Kidney epithelial cell (primary cell): ENCODE measurements at regions not wholly inside any gene's neighbourhood (a gene's known extent, or its start where the extent isn't known, plus 50 kb on each side); places are given as distances from the start of the nearest gene placed in this dataset.

Experiments used
- DNase-seq: peaks from one replicate; pipeline ENCODE4 v3.0.0-alpha.2; 2010; ENCODE audit warnings: low read depth
- H3K27me3 ChIP-seq: 2 replicates; pipeline ENCODE4 v1.6.0; 2011; ENCODE audit warnings: low read length; ENCODE audit not compliant: control insufficient read depth, insufficient read depth
- H3K36me3 ChIP-seq: 2 replicates; pipeline ENCODE4 v1.5.1; 2011; ENCODE audit warnings: low read length; ENCODE audit not compliant: control insufficient read depth, insufficient read depth
- H3K4me3 ChIP-seq: 2 replicates; pipeline ENCODE4 v1.5.1; 2011; ENCODE audit warnings: low read depth, mild to moderate bottlenecking, control low read depth, low read length
- TF ChIP-seq, protein P1 (sequence below): IDR thresholded peaks from 2 replicates; pipeline ENCODE4 v1.5.1; 2011; ENCODE audit warnings: mild to moderate bottlenecking, moderate library complexity, low read length, control low read depth, inconsistent platforms; ENCODE audit not compliant: insufficient read depth, poor library complexity, severe bottlenecking

DNA sequence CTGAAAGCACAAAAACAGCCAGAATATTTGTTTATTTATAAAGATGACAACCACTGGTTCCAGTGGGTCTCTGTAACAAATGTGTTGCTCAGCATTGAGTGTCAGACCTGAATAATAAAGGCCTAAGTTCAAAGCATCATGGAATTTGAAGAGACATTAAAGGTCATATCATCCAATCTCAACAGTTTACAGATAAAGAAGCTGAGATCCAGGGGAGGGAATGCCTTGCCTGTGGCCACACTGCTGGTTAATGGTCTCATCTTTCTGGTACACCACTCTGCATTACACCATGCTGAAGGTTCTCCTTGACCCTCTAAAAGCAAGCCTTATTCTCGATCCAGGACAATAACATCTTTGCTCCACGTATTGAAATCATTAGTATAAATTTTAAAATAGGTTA is 446.5 kb upstream of the ACVR2A start:
- Histone ChIP-seq H3K4me3 (no peak overlapping the region), H3K36me3 (no peaks in the 10 kb centered on the region), H3K27me3 (no peaks in the 10 kb centered on the region)
- TF ChIP-seq, protein P1, sequence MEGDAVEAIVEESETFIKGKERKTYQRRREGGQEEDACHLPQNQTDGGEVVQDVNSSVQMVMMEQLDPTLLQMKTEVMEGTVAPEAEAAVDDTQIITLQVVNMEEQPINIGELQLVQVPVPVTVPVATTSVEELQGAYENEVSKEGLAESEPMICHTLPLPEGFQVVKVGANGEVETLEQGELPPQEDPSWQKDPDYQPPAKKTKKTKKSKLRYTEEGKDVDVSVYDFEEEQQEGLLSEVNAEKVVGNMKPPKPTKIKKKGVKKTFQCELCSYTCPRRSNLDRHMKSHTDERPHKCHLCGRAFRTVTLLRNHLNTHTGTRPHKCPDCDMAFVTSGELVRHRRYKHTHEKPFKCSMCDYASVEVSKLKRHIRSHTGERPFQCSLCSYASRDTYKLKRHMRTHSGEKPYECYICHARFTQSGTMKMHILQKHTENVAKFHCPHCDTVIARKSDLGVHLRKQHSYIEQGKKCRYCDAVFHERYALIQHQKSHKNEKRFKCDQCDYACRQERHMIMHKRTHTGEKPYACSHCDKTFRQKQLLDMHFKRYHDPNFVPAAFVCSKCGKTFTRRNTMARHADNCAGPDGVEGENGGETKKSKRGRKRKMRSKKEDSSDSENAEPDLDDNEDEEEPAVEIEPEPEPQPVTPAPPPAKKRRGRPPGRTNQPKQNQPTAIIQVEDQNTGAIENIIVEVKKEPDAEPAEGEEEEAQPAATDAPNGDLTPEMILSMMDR = no peak
- DNase-seq = no peak

DNA sequence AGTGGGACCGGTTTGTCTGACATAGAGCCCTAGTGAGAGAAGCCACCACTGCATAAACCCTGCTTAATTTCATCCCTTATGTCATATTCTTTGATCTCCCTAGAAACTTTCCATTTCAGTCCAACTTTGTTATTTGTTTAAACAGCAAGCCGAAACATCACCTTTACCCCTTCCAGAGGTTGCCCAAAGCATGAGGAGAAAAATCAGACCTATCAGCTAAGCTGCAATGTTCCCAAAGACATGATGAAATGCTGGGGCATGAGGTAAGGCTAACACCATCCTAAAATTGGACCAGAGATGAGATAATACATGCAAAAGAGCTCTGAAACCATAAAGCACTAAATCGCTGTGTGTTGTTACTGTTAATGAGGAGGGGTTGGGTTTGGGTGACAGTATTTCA is 447.9 kb upstream of the ACVR2A start:
- DNase-seq = no peak
- Histone ChIP-seq H3K36me3 (no peaks in the 10 kb centered on the region), H3K27me3 (no peaks in the 10 kb centered on the region), H3K4me3 (no peak overlapping the region)
- TF ChIP-seq, protein P1 = no peak

DNA sequence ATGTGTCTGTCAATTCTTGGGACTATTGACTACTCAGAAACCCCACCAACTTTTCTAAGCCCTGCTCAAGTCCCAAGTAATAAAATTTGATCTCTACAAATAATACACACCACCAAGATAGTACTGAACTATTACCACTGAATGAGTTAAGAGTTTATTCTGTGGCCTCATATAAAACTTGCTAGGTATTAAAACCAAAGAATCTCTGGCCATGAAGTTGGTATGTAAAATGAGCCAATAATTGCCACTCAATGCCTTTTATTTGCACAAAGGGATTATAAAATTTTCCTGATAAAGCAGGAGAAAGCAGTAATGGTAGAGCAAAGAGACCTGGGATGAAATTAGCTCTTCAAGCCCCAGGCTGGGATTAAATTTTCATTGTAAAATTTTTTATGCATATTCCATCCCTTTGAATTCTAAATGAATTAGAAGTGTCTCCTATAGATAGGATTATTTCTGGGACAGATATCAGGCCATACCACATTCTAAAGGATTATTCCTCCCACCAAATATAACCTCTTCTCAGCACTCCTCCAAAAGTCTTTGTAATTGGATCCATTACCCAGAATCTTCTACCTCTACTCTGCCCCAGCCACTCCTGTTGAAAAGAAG is 450.5 kb upstream of the ACVR2A start:
- TF ChIP-seq, protein P1 = no peak
- DNase-seq = no peak
- Histone ChIP-seq H3K4me3 (no peak overlapping the region), H3K27me3 (no peaks in the 10 kb centered on the region), H3K36me3 (no peaks in the 10 kb centered on the region)

DNA sequence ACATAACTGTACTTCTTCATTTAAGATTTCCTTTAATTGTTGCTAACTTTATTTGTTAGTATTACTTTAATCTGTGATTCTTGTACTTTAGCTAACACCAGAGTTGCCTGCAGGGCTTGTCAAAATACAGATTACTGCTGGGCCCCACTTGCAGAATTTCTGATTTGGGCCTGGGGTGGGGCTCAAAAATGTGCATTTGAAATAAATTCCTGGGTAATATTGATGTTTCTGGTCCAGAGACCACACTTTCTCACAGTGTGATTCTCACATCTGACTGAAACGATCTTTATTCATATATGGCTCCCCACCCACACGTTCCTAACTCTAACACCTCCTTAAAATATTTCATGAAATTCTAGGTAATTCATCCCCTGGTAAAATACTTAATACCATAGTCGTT is 452.6 kb upstream of the ACVR2A start:
- TF ChIP-seq, protein P1 = no peak
- Histone ChIP-seq H3K4me3 (no peak overlapping the region), H3K27me3 (no peaks in the 10 kb centered on the region), H3K36me3 (no peaks in the 10 kb centered on the region)
- no peak for DNase-seq

DNA sequence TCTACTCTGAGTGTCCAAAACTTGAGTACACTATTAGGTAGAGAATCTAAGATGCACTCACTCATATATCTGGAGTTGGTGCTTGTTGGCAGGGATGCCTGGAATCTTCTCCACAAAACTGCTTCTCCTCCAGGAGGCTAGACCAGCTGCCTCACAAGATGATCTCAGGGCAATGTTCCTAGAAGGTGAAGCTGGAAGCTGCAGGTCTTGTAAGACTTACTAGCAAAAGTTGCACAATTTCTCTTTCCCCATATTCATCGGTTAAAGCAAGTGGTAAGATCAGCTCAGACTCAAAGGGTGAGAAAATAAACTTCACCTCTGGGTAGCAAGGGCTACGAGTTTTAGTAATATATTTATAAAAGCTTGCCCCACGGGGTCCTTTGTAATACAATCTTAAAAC is 454.4 kb upstream of the ACVR2A start:
- no peak for DNase-seq
- Histone ChIP-seq H3K36me3 (no peaks in the 10 kb centered on the region), H3K4me3 (no peak overlapping the region), H3K27me3 (no peaks in the 10 kb centered on the region)
- TF ChIP-seq, protein P1 = no peak

DNA sequence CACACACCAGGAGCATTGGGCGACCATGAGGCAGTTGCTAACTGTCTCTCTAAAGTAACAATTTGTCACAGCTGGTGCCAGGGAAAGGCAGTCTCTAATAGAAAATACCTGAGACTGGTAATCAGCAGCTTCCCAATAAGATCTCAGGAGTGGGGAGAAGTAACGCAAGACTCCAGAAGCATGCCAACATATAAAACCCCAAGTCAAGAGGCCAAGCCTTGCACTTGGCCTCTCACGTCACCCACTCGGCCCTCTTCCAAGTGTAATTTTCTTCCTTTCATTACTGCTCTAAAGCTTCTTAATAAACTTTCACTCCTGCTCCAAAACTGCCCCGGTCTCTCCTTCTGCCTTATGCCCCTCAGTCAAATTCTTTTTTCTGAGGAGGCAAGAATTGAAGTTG is 455.6 kb upstream of the ACVR2A start:
- TF ChIP-seq, protein P1 = no peak
- Histone ChIP-seq H3K27me3 (no peaks in the 10 kb centered on the region), H3K4me3 (no peak overlapping the region), H3K36me3 (no peaks in the 10 kb centered on the region)
- no peak for DNase-seq
